HCT116 (cell line): ENCODE measurements at regions not wholly inside any gene's neighbourhood (a gene's known extent, or its start where the extent isn't known, plus 50 kb on each side); places are given as distances from the start of the nearest gene placed in this dataset.

Source experiments
- ATAC-seq: fragments of 200-7000 bp; cut with Tn5 transposase; 2 replicates; pipeline ENCODE4 v1.9.1; 2020; ENCODE audit warnings: mild to moderate bottlenecking, moderate library complexity
- BruUV-seq: library from RNA; stranded (reverse); fragments of 400-500 nt; replicated peaks from 2 replicates; lab custom pipeline; 2021; lab: Mats Ljungman, UMichigan
- CTCF ChIA-PET: fragments of 300-600 bp; sonication (Branson Sonifier 250); formaldehyde crosslinking; loops from one replicate; lab custom pipeline; 2021; ENCODE audit warnings: antibody characterized with exemption; lab: Charles Lee
- POLR2A ChIA-PET: fragments of 300-600, 350-600 bp; sonication (Branson Sonifier 250); formaldehyde crosslinking; loops from one replicate; lab custom pipeline; 2021; ENCODE audit warnings: antibody characterized with exemption; lab: Charles Lee
- RAD21 ChIA-PET, 2 experiments: fragments of 300-600 bp; sonication (Branson Sonifier 250); formaldehyde crosslinking; loops; one replicate each; lab custom pipeline; 2023; ENCODE audit warnings: low total read pairs in 2 of 2; ENCODE audit not compliant: uncharacterized antibody in 2 of 2, unreplicated experiment in 2 of 2, low non-redundant PET in 1 of 2; lab: Charles Lee
- DNase-seq: peaks from one replicate; pipeline ENCODE4 v3.0.0-alpha.2; 2010; ENCODE audit warnings: low read depth, low spot score
- H2AFZ ChIP-seq: fragments of 200-600 bp; shearing (Covaris generic), sonication (generic); 2 replicates; pipeline ENCODE4 v1.6.1; 2017; ENCODE audit warnings: low read depth, mixed run types, mixed read lengths, antibody characterized with exemption, low read length; ENCODE audit not compliant: poor library complexity, severe bottlenecking
- H3K27ac ChIP-seq: 2 replicates; pipeline ENCODE4 v1.5.1; 2012; ENCODE audit warnings: low read depth, low read length
- H3K27me3 ChIP-seq: fragments of 200-600 bp; sonication (generic); 2 replicates; pipeline ENCODE4 v1.6.1; 2016; ENCODE audit warnings: mixed run types, low read length, mixed read lengths; ENCODE audit not compliant: insufficient read depth
- H3K36me3 ChIP-seq, 2 experiments: fragments of 200-500 bp in 1 of 2; fragments of 200-600 bp in 1 of 2; sonication (Bioruptor generic) in 1 of 2; sonication (generic) in 1 of 2; 2 replicates each; pipeline versions ENCODE4 v1.5.1 to v1.6.1; 2014 to 2016; ENCODE audit warnings: low read length in 2 of 2, inconsistent platforms in 1 of 2, mixed read lengths in 1 of 2, mixed run types in 1 of 2; ENCODE audit not compliant: insufficient read depth in 2 of 2, control insufficient read depth in 1 of 2
- H3K4me1 ChIP-seq, 2 experiments: fragments of 200-600 bp in 1 of 2; sonication (generic) in 1 of 2; 2 replicates each; pipeline versions ENCODE4 v1.5.1 to v1.6.1; 2012 to 2017; ENCODE audit warnings: low read length in 2 of 2, inconsistent platforms in 1 of 2, mild to moderate bottlenecking in 1 of 2, mixed read lengths in 1 of 2, mixed run types in 1 of 2, moderate library complexity in 1 of 2; ENCODE audit not compliant: insufficient read depth in 2 of 2, control insufficient read depth in 1 of 2
- H3K4me2 ChIP-seq: fragments of 200-600 bp; sonication (generic); 2 replicates; pipeline ENCODE4 v1.6.1; 2017; ENCODE audit warnings: mixed run types, low read length, mixed read lengths
- H3K4me3 ChIP-seq, 2 experiments: fragments of 200-600 bp in 1 of 2; sonication (generic) in 1 of 2; replicated peaks in 1 of 2; 2 replicates each; pipeline ENCODE4 v1.5.1; 2011 to 2016; ENCODE audit warnings: low read length in 2 of 2, control low read depth in 1 of 2, low read depth in 1 of 2, mild to moderate bottlenecking in 1 of 2, mixed read lengths in 1 of 2, mixed run types in 1 of 2
- H3K79me2 ChIP-seq: fragments of 200-600 bp; sonication (generic); 2 replicates; pipeline ENCODE4 v1.6.1; 2017; ENCODE audit warnings: mild to moderate bottlenecking, mixed run types, low read length, moderate library complexity, mixed read lengths; ENCODE audit not compliant: insufficient read depth
- H3K9ac ChIP-seq: fragments of 200-600 bp; sonication (generic); 2 replicates; pipeline ENCODE4 v1.6.1; 2016; ENCODE audit warnings: low read length, mixed read lengths
- H3K9me2 ChIP-seq: fragments of 200-600 bp; sonication (generic), shearing (Covaris generic); 2 replicates; pipeline ENCODE4 v1.6.1; 2017; ENCODE audit warnings: mixed run types, mild to moderate bottlenecking, moderate library complexity; ENCODE audit not compliant: insufficient read depth
- H3K9me3 ChIP-seq, 2 experiments: fragments of 200-500 bp in 1 of 2; fragments of 200-600 bp in 1 of 2; sonication (Bioruptor generic) in 1 of 2; sonication (generic) in 1 of 2; 2 replicates each; pipeline ENCODE4 v1.6.1; 2014 to 2017; ENCODE audit warnings: low read length in 2 of 2, mixed read lengths in 2 of 2, inconsistent platforms in 1 of 2, low read depth in 1 of 2, mild to moderate bottlenecking in 1 of 2, mixed run types in 1 of 2, moderate library complexity in 1 of 2; ENCODE audit not compliant: control insufficient read depth in 1 of 2, insufficient read depth in 1 of 2
- H4K20me1 ChIP-seq: fragments of 200-600 bp; sonication (generic), shearing (Covaris generic); 2 replicates; pipeline ENCODE4 v1.6.1; 2017; ENCODE audit warnings: mixed run types, mild to moderate bottlenecking, moderate library complexity; ENCODE audit not compliant: insufficient read depth
- EGR1 ChIP-seq: IDR thresholded peaks from 2 replicates; pipeline ENCODE4 v1.6.1; 2012; ENCODE audit warnings: low read depth
- ELF1 ChIP-seq: IDR thresholded peaks from 2 replicates; pipeline ENCODE4 v1.6.1; 2012; ENCODE audit warnings: low read depth, borderline replicate concordance
- FOSL1 ChIP-seq: IDR thresholded peaks from 2 replicates; pipeline ENCODE4 v1.6.1; 2012; ENCODE audit warnings: low read depth
- intact Hi-C: fragments of 100-400 bp; cut with micrococcal nuclease; formaldehyde crosslinking; loops from 2 replicates; pipeline ENCODE4 v1.10.0; 2022
- TF ChIP-seq, protein P1 (sequence below): IDR thresholded peaks from 2 replicates; pipeline ENCODE4 v1.6.1; 2012
- TF ChIP-seq, protein P2 (sequence below): IDR thresholded peaks from 2 replicates; pipeline ENCODE4 v1.6.1; 2012
- TF ChIP-seq, protein P3 (sequence below): IDR thresholded peaks from 2 replicates; pipeline ENCODE4 v1.6.1; 2011; ENCODE audit warnings: mild to moderate bottlenecking, low read length, moderate library complexity; ENCODE audit not compliant: insufficient replicate concordance; ENCODE audit errors: extremely low read depth

DNA sequence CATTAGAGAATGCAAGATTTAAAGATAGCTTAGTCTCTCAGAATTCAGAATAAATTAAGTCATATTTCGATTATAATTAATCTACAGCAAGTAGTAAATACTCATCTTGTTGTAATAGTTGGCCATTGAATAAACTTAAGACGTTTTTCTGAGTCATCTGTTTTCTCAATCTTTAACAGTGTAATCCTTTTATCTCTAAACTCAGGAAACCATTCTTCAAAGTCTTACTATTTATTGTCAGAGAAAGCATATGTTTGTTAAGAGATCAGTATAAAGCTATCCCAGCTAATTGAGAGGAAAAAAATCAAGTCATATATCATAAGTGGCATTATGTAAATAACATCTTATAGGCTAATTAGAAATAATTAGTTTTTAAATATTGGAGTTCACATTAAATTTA is 201.2 kb upstream of the ADAMTS5 start:
- DNase-seq = no peak
- Histone ChIP-seq H3K27me3 (no peaks in the 10 kb centered on the region), H3K27ac (no peak overlapping the region), H3K79me2 (no peaks in the 10 kb centered on the region), H3K36me3 (no peaks in the 10 kb centered on the region), H3K9me2 (no peaks in the 10 kb centered on the region), H4K20me1 (no peaks in the 10 kb centered on the region), H3K4me2 (no peak overlapping the region), H2AFZ (no peak overlapping the region), H3K4me1 (no peaks in the 10 kb centered on the region), H3K9ac (no peak overlapping the region), H3K4me3 (no peak overlapping the region), H3K9me3 (peaks cover 12 to 18% of the 10 kb centered on the region in 2 experiments; a peak in 3 of 4 replicates)
- BruUV-seq = no TSS peak
- intact Hi-C loops = no loop called here
- ChIA-PET CTCF (no interaction called here), RAD21 (no interaction called here), POLR2A (no interaction called here)
- TF ChIP-seq FOSL1 (no peak), EGR1 (no peak), ELF1 (no peak)
- TF ChIP-seq, protein P1, sequence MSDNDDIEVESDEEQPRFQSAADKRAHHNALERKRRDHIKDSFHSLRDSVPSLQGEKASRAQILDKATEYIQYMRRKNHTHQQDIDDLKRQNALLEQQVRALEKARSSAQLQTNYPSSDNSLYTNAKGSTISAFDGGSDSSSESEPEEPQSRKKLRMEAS = no peak
- TF ChIP-seq, protein P2, sequence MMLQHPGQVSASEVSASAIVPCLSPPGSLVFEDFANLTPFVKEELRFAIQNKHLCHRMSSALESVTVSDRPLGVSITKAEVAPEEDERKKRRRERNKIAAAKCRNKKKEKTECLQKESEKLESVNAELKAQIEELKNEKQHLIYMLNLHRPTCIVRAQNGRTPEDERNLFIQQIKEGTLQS = no peak
- TF ChIP-seq, protein P3, sequence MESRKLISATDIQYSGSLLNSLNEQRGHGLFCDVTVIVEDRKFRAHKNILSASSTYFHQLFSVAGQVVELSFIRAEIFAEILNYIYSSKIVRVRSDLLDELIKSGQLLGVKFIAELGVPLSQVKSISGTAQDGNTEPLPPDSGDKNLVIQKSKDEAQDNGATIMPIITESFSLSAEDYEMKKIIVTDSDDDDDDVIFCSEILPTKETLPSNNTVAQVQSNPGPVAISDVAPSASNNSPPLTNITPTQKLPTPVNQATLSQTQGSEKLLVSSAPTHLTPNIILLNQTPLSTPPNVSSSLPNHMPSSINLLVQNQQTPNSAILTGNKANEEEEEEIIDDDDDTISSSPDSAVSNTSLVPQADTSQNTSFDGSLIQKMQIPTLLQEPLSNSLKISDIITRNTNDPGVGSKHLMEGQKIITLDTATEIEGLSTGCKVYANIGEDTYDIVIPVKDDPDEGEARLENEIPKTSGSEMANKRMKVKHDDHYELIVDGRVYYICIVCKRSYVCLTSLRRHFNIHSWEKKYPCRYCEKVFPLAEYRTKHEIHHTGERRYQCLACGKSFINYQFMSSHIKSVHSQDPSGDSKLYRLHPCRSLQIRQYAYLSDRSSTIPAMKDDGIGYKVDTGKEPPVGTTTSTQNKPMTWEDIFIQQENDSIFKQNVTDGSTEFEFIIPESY = no peak
- ATAC-seq = no peak
